GM18907 (cell line): ENCODE measurements at regions not wholly inside any gene's neighbourhood (a gene's known extent, or its start where the extent isn't known, plus 50 kb on each side); places are given as distances from the start of the nearest gene placed in this dataset.

Experiments
- ATAC-seq: cut with Tn5 transposase; IDR thresholded peaks from one replicate; pipeline ENCODE4 v1.9.1; 2021; ENCODE audit warnings: mild to moderate bottlenecking, moderate library complexity; ENCODE audit not compliant: unreplicated experiment

GRCh38 chr3:127106053-127106452 is 86.9 kb upstream of the PRR23E start:
- ATAC-seq = no peak

- no peak for ATAC-seq
Measured at GRCh38 chr3:127106456-127106855, 86.5 kb upstream of the PRR23E start.

GRCh38 chr3:127107002-127107401 is 85.9 kb upstream of the PRR23E start:
- ATAC-seq = no peak

- no peak for ATAC-seq
Measured at GRCh38 chr3:127107491-127108375, 85.2 kb upstream of the PRR23E start.

- no peak for ATAC-seq
Measured at GRCh38 chr3:127108796-127109195, 84.1 kb upstream of the PRR23E start.

- no peak for ATAC-seq
Measured at GRCh38 chr3:127110982-127111693, 81.8 kb upstream of the PRR23E start.

- ATAC-seq = no peak
Measured at GRCh38 chr3:127112796-127113570, 79.9 kb upstream of the PRR23E start.

- ATAC-seq = no peak
Measured at GRCh38 chr3:127113571-127113891, 79.4 kb upstream of the PRR23E start.

GRCh38 chr3:127114337-127115070 is 78.4 kb upstream of the PRR23E start:
- ATAC-seq = no peak

GRCh38 chr3:127115691-127116351 is 77.1 kb upstream of the PRR23E start:
- ATAC-seq = no peak

GRCh38 chr3:127118366-127118765 is 74.6 kb upstream of the PRR23E start:
- ATAC-seq = no peak

GRCh38 chr3:127119693-127120464 is 73.1 kb upstream of the PRR23E start:
- no peak for ATAC-seq

- no peak for ATAC-seq
Measured at GRCh38 chr3:127120851-127121647, 71.9 kb upstream of the PRR23E start.

- ATAC-seq = no peak
Measured at GRCh38 chr3:127121885-127122284, 71.0 kb upstream of the PRR23E start.

- ATAC-seq = no peak
Measured at GRCh38 chr3:127123533-127123932, 69.4 kb upstream of the PRR23E start.

GRCh38 chr3:127124120-127124519 is 68.8 kb upstream of the PRR23E start:
- ATAC-seq = no peak

- ATAC-seq = no peak
Measured at GRCh38 chr3:127131424-127132170, 61.3 kb upstream of the PRR23E start.

GRCh38 chr3:127132876-127133275 is 60.1 kb upstream of the PRR23E start:
- ATAC-seq = no peak
